ENCODE measurements at regions not wholly inside any gene's neighbourhood (a gene's known extent, or its start where the extent isn't known, plus 50 kb on each side); places are given as distances from the start of the nearest gene placed in this dataset.
"Not testable (repeated sequence)": the region's sequence is repeated elsewhere in the genome, so short reads cannot be mapped to it uniquely, and the experiment has no call there.

GRCh38 chr2:16245481-16246054 is 305.2 kb downstream of the MYCN start:
- Mint-ChIP-seq H3K27me3 (peaks cover 3% of the 10 kb centered on the region), H3K27ac (no peak overlapping the region), H3K4me3 (no peak overlapping the region), H3K9me3 (no peaks in the 10 kb centered on the region), H3K36me3 (no peaks in the 10 kb centered on the region), H3K4me1 (peaks cover 0 to 3% (median 0%) of the 10 kb centered on the region in 3 donors)

- no peak overlapping the region for H3K4me3 Mint-ChIP-seq
- H3K36me3 Mint-ChIP-seq: no peaks in the 10 kb centered on the region
- no peaks in the 10 kb centered on the region for H3K9me3 Mint-ChIP-seq
- no peak overlapping the region for H3K27ac Mint-ChIP-seq
- peaks cover 0 to 3% (median 0%) of the 10 kb centered on the region in 3 donors for H3K4me1 Mint-ChIP-seq
- H3K27me3 Mint-ChIP-seq: peaks cover 3% of the 10 kb centered on the region
These were observed 304.6 kb downstream of the MYCN start for GRCh38 chr2:16244966-16245320.

- Mint-ChIP-seq H3K27me3 (peaks cover 3% of the 10 kb centered on the region), H3K9me3 (no peaks in the 10 kb centered on the region), H3K4me1 (peaks cover 0 to 3% (median 0%) of the 10 kb centered on the region in 3 donors), H3K4me3 (no peak overlapping the region), H3K27ac (no peak overlapping the region), H3K36me3 (no peaks in the 10 kb centered on the region)
These were observed 304.0 kb downstream of the MYCN start for GRCh38 chr2:16244153-16244965.

GRCh38 chr2:16243411-16243996 is 303.2 kb downstream of the MYCN start:
- Mint-ChIP-seq H3K27me3 (no peaks in the 10 kb centered on the region), H3K4me1 (no peaks in the 10 kb centered on the region), H3K4me3 (no peak overlapping the region), H3K27ac (no peak overlapping the region), H3K36me3 (no peaks in the 10 kb centered on the region), H3K9me3 (no peaks in the 10 kb centered on the region)

GRCh38 chr2:16242906-16243305 is 302.6 kb downstream of the MYCN start:
- no peaks in the 10 kb centered on the region for H3K4me1 Mint-ChIP-seq
- no peaks in the 10 kb centered on the region for H3K27me3 Mint-ChIP-seq
- no peaks in the 10 kb centered on the region for H3K36me3 Mint-ChIP-seq
- no peak overlapping the region for H3K4me3 Mint-ChIP-seq
- H3K27ac Mint-ChIP-seq: no peak overlapping the region
- no peaks in the 10 kb centered on the region for H3K9me3 Mint-ChIP-seq

GRCh38 chr2:16241166-16242160 is 301.1 kb downstream of the MYCN start:
- no peaks in the 10 kb centered on the region for H3K36me3 Mint-ChIP-seq
- no peak overlapping the region for H3K27ac Mint-ChIP-seq
- no peaks in the 10 kb centered on the region for H3K9me3 Mint-ChIP-seq
- no peaks in the 10 kb centered on the region for H3K27me3 Mint-ChIP-seq
- H3K4me1 Mint-ChIP-seq: no peaks in the 10 kb centered on the region
- H3K4me3 Mint-ChIP-seq: no peak overlapping the region

GRCh38 chr2:16240402-16240801 is 300.1 kb downstream of the MYCN start:
- Mint-ChIP-seq H3K36me3 (no peaks in the 10 kb centered on the region), H3K27ac (no peak overlapping the region), H3K27me3 (no peaks in the 10 kb centered on the region)

GRCh38 chr2:16239296-16239850 is 299.0 kb downstream of the MYCN start:
- Mint-ChIP-seq H3K4me1 (no peaks in the 10 kb centered on the region), H3K36me3 (no peaks in the 10 kb centered on the region), H3K9me3 (no peaks in the 10 kb centered on the region), H3K4me3 (no peak overlapping the region), H3K27me3 (no peaks in the 10 kb centered on the region), H3K27ac (no peak overlapping the region)

More at GRCh38 chr2:16240402-16240801, 300.1 kb downstream of the MYCN start:
- no peak overlapping the region for H3K4me3 Mint-ChIP-seq
- H3K4me1 Mint-ChIP-seq: no peaks in the 10 kb centered on the region
- no peaks in the 10 kb centered on the region for H3K9me3 Mint-ChIP-seq

- H3K4me3 Mint-ChIP-seq: no peak overlapping the region
- H3K9me3 Mint-ChIP-seq: peaks cover 0 to under 1% (median 0%) of the 10 kb centered on the region in 3 donors
- no peaks in the 10 kb centered on the region for H3K4me1 Mint-ChIP-seq
- H3K27ac Mint-ChIP-seq: no peak overlapping the region
- H3K36me3 Mint-ChIP-seq: no peaks in the 10 kb centered on the region
- no peaks in the 10 kb centered on the region for H3K27me3 Mint-ChIP-seq
These were observed 298.4 kb downstream of the MYCN start for GRCh38 chr2:16238786-16239185.

- no peak overlapping the region for H3K4me3 Mint-ChIP-seq
- H3K4me1 Mint-ChIP-seq: no peaks in the 10 kb centered on the region
- no peaks in the 10 kb centered on the region for H3K27me3 Mint-ChIP-seq
- peaks cover 0 to 1% (median 0%) of the 10 kb centered on the region in 3 donors for H3K9me3 Mint-ChIP-seq
- no peaks in the 10 kb centered on the region for H3K36me3 Mint-ChIP-seq
- no peak overlapping the region for H3K27ac Mint-ChIP-seq
These were observed 297.8 kb downstream of the MYCN start for GRCh38 chr2:16238001-16238761.

GRCh38 chr2:16235747-16236146 is 295.4 kb downstream of the MYCN start:
- Mint-ChIP-seq H3K27me3 (no peaks in the 10 kb centered on the region), H3K27ac (no peak overlapping the region), H3K9me3 (peaks cover 0 to 1% (median 0%) of the 10 kb centered on the region in 3 donors), H3K4me3 (no peak overlapping the region), H3K36me3 (no peaks in the 10 kb centered on the region), H3K4me1 (no peaks in the 10 kb centered on the region)

- not testable (repeated sequence) for H3K4me1 Mint-ChIP-seq, H3K27ac Mint-ChIP-seq, H3K9me3 Mint-ChIP-seq, H3K36me3 Mint-ChIP-seq, H3K27me3 Mint-ChIP-seq, H3K4me3 Mint-ChIP-seq
These were observed 294.9 kb downstream of the MYCN start for GRCh38 chr2:16235291-16235690.

GRCh38 chr2:16228951-16229350 is 288.6 kb downstream of the MYCN start:
- Mint-ChIP-seq H3K9me3 (peaks cover 0 to 3% (median 0%) of the 10 kb centered on the region in 3 donors), H3K27me3 (no peaks in the 10 kb centered on the region), H3K27ac (no peak overlapping the region), H3K36me3 (no peaks in the 10 kb centered on the region), H3K4me3 (no peak overlapping the region), H3K4me1 (no peaks in the 10 kb centered on the region)

GRCh38 chr2:16228471-16228870 is 288.1 kb downstream of the MYCN start:
- H3K4me3 Mint-ChIP-seq: no peak overlapping the region
- H3K9me3 Mint-ChIP-seq: peaks cover 0 to 2% (median 0%) of the 10 kb centered on the region in 3 donors
- peaks cover 0 to under 1% (median 0%) of the 10 kb centered on the region in 3 donors for H3K4me1 Mint-ChIP-seq
- H3K27ac Mint-ChIP-seq: peak overlapping the region in 1 of 3 donors; percentile 31
- no peaks in the 10 kb centered on the region for H3K27me3 Mint-ChIP-seq
- H3K36me3 Mint-ChIP-seq: no peaks in the 10 kb centered on the region
